ENCODE measurements at regions not wholly inside any gene's neighbourhood (a gene's known extent, or its start where the extent isn't known, plus 50 kb on each side); places are given as distances from the start of the nearest gene placed in this dataset.

GRCh38 chr2:155368934-155369333, 670.4 kb downstream of the KCNJ3 start:
- H3K9ac ChIP-seq (ENCODE audit: low read depth, low read length), result no peak overlapping the region
- WGBS, result no CpG with 5 or more reads among the region's 1 CpG
- no peaks in the 10 kb centered on the region for H3K9me3 ChIP-seq (ENCODE audit: insufficient read depth, low read depth, low read length)
- H3K4me3 ChIP-seq (ENCODE audit: low read length), result no peak overlapping the region
- H3K4me1 ChIP-seq (ENCODE audit: insufficient read depth, low read length), result no peaks in the 10 kb centered on the region
- no peaks in the 10 kb centered on the region for H3K36me3 ChIP-seq (ENCODE audit: insufficient read depth, low read length)
- H3K27ac ChIP-seq (ENCODE audit: low read depth, low read length), result no peak overlapping the region
- H3K27me3 ChIP-seq (ENCODE audit: insufficient read depth, low read length), result no peaks in the 10 kb centered on the region

DNA sequence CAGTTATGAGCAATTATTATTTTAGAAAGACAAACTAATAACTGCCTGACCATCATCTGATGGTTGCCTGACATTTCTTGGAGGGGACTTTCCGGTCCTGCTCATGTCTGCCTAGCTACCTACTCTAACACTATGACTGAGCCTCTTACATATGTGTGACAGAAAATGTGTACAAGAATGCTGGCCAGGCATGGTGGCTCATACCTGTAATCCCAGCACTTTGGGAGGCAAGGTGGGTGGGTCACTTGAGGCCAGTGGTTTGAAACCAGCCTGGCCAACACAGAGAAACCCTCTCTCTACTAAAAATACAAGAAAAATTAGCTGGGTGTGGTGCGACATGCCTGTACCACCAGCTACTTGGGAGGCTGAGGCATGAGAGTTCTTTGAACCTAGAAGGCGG, 666.3 kb downstream of the KCNJ3 start:
- Histone ChIP-seq H3K9ac (ENCODE audit: low read depth, low read length) (no peak overlapping the region), H3K4me3 (ENCODE audit: low read length) (no peak overlapping the region)
- WGBS, result 89% methylated on average over 3 of the region's 3 CpGs

GRCh38 chr2:155363349-155363888, 664.9 kb downstream of the KCNJ3 start:
- Histone ChIP-seq H3K27me3 (ENCODE audit: insufficient read depth, low read length) (no peaks in the 10 kb centered on the region), H3K4me1 (ENCODE audit: insufficient read depth, low read length) (no peaks in the 10 kb centered on the region), H3K9me3 (ENCODE audit: insufficient read depth, low read depth, low read length) (no peaks in the 10 kb centered on the region), H3K36me3 (ENCODE audit: insufficient read depth, low read length) (no peaks in the 10 kb centered on the region), H3K4me3 (ENCODE audit: low read length) (no peak overlapping the region), H3K27ac (ENCODE audit: low read depth, low read length) (no peak overlapping the region), H3K9ac (ENCODE audit: low read depth, low read length) (no peak overlapping the region)
- 95% methylated on average over 8 of the region's 8 CpGs for WGBS

More for the DNA sequence above, 666.3 kb downstream of the KCNJ3 start:
- H3K27me3 ChIP-seq (ENCODE audit: insufficient read depth, low read length), result no peaks in the 10 kb centered on the region
- no peaks in the 10 kb centered on the region for H3K36me3 ChIP-seq (ENCODE audit: insufficient read depth, low read length)
- H3K27ac ChIP-seq (ENCODE audit: low read depth, low read length), result no peak overlapping the region
- no peaks in the 10 kb centered on the region for H3K4me1 ChIP-seq (ENCODE audit: insufficient read depth, low read length)
- no peaks in the 10 kb centered on the region for H3K9me3 ChIP-seq (ENCODE audit: insufficient read depth, low read depth, low read length)

- no peaks in the 10 kb centered on the region for H3K27me3 ChIP-seq (ENCODE audit: insufficient read depth, low read length)
- H3K36me3 ChIP-seq (ENCODE audit: insufficient read depth, low read length), result no peaks in the 10 kb centered on the region
- H3K27ac ChIP-seq (ENCODE audit: low read depth, low read length), result no peak overlapping the region
- no peaks in the 10 kb centered on the region for H3K9me3 ChIP-seq (ENCODE audit: insufficient read depth, low read depth, low read length)
- H3K9ac ChIP-seq (ENCODE audit: low read depth, low read length), result no peak overlapping the region
- 94% methylated on average over 1 of the region's 1 CpG for WGBS
- H3K4me1 ChIP-seq (ENCODE audit: insufficient read depth, low read length), result no peaks in the 10 kb centered on the region
- no peak overlapping the region for H3K4me3 ChIP-seq (ENCODE audit: low read length)
These were observed 658.7 kb downstream of the KCNJ3 start for GRCh38 chr2:155357172-155357571.

GRCh38 chr2:155356250-155356649, 657.8 kb downstream of the KCNJ3 start:
- Histone ChIP-seq H3K9ac (ENCODE audit: low read depth, low read length) (no peak overlapping the region), H3K27me3 (ENCODE audit: insufficient read depth, low read length) (no peaks in the 10 kb centered on the region), H3K36me3 (ENCODE audit: insufficient read depth, low read length) (no peaks in the 10 kb centered on the region), H3K27ac (ENCODE audit: low read depth, low read length) (no peak overlapping the region), H3K4me3 (ENCODE audit: low read length) (no peak overlapping the region), H3K9me3 (ENCODE audit: insufficient read depth, low read depth, low read length) (no peaks in the 10 kb centered on the region), H3K4me1 (ENCODE audit: insufficient read depth, low read length) (no peaks in the 10 kb centered on the region)
- WGBS, result 100% methylated on average over 1 of the region's 1 CpG

GRCh38 chr2:155350783-155351580, 652.5 kb downstream of the KCNJ3 start:
- Histone ChIP-seq H3K9me3 (ENCODE audit: insufficient read depth, low read depth, low read length) (no peaks in the 10 kb centered on the region), H3K4me1 (ENCODE audit: insufficient read depth, low read length) (no peaks in the 10 kb centered on the region), H3K27ac (ENCODE audit: low read depth, low read length) (no peak overlapping the region), H3K27me3 (ENCODE audit: insufficient read depth, low read length) (no peaks in the 10 kb centered on the region), H3K4me3 (ENCODE audit: low read length) (no peak overlapping the region), H3K36me3 (ENCODE audit: insufficient read depth, low read length) (no peaks in the 10 kb centered on the region), H3K9ac (ENCODE audit: low read depth, low read length) (no peak overlapping the region)
- 94% methylated on average over 17 of the region's 17 CpGs for WGBS

GRCh38 chr2:155332016-155332415, 633.5 kb downstream of the KCNJ3 start:
- 91% methylated on average over 2 of the region's 2 CpGs for WGBS
- no peaks in the 10 kb centered on the region for H3K36me3 ChIP-seq (ENCODE audit: insufficient read depth, low read length)
- H3K9me3 ChIP-seq (ENCODE audit: insufficient read depth, low read depth, low read length), result no peaks in the 10 kb centered on the region
- H3K27me3 ChIP-seq (ENCODE audit: insufficient read depth, low read length), result no peaks in the 10 kb centered on the region
- H3K4me3 ChIP-seq (ENCODE audit: low read length), result no peak overlapping the region
- no peaks in the 10 kb centered on the region for H3K4me1 ChIP-seq (ENCODE audit: insufficient read depth, low read length)
- no peak overlapping the region for H3K27ac ChIP-seq (ENCODE audit: low read depth, low read length)
- no peak overlapping the region for H3K9ac ChIP-seq (ENCODE audit: low read depth, low read length)

DNA sequence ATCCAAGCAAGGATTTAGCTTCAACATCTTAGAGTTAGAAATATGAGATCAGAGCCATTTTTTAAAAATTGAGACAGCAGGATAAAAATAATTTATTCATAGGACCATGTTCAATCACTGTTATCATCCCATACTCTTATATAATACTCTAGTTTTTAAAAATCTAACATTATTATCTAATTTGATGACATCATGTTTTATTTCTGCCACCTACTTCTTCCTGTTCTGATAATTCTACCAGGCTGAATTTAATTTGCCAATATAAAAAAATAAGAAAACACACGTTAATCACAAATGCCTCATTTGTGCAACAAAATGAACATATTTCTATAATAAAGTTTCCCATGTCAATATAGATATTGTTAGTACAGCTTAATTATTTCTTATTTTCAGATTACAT, 621.7 kb downstream of the KCNJ3 start:
- Histone ChIP-seq H3K4me3 (ENCODE audit: low read length) (no peak overlapping the region), H3K36me3 (ENCODE audit: insufficient read depth, low read length) (no peaks in the 10 kb centered on the region), H3K9me3 (ENCODE audit: insufficient read depth, low read depth, low read length) (no peaks in the 10 kb centered on the region), H3K27me3 (ENCODE audit: insufficient read depth, low read length) (no peaks in the 10 kb centered on the region), H3K4me1 (ENCODE audit: insufficient read depth, low read length) (no peaks in the 10 kb centered on the region), H3K27ac (ENCODE audit: low read depth, low read length) (no peak overlapping the region), H3K9ac (ENCODE audit: low read depth, low read length) (no peak overlapping the region)
- WGBS, result no CpG with 5 or more reads among the region's 1 CpG

DNA sequence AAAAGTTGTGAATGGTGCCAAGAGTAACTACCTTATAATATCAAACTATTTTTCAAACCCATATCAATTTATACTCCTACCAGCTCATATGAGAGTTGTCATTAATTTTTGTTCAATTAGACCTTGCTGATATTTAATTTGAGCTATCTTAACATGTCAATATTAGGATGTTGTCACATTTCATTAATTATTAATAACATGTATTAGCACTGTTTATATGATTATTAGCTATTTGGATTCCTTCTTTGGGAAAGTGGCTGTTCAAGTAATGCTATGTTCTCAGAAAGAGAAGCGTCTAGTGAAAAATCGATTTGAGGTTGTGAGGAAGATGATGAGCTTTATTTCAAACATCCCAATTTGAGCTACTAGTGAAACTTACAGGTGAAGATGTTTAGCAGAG, 620.2 kb downstream of the KCNJ3 start:
- no peak overlapping the region for H3K4me3 ChIP-seq (ENCODE audit: low read length)
- H3K9ac ChIP-seq (ENCODE audit: low read depth, low read length), result no peak overlapping the region
- 93% methylated on average over 2 of the region's 2 CpGs for WGBS
- H3K27me3 ChIP-seq (ENCODE audit: insufficient read depth, low read length), result no peaks in the 10 kb centered on the region
- H3K36me3 ChIP-seq (ENCODE audit: insufficient read depth, low read length), result no peaks in the 10 kb centered on the region
- H3K4me1 ChIP-seq (ENCODE audit: insufficient read depth, low read length), result no peaks in the 10 kb centered on the region
- no peaks in the 10 kb centered on the region for H3K9me3 ChIP-seq (ENCODE audit: insufficient read depth, low read depth, low read length)
- no peak overlapping the region for H3K27ac ChIP-seq (ENCODE audit: low read depth, low read length)

- no peaks in the 10 kb centered on the region for H3K27me3 ChIP-seq (ENCODE audit: insufficient read depth, low read length)
- H3K27ac ChIP-seq (ENCODE audit: low read depth, low read length), result no peak overlapping the region
- WGBS, result 91% methylated on average over 2 of the region's 2 CpGs
- H3K4me3 ChIP-seq (ENCODE audit: low read length), result no peak overlapping the region
- no peaks in the 10 kb centered on the region for H3K9me3 ChIP-seq (ENCODE audit: insufficient read depth, low read depth, low read length)
- H3K9ac ChIP-seq (ENCODE audit: low read depth, low read length), result no peak overlapping the region
- no peaks in the 10 kb centered on the region for H3K36me3 ChIP-seq (ENCODE audit: insufficient read depth, low read length)
- no peaks in the 10 kb centered on the region for H3K4me1 ChIP-seq (ENCODE audit: insufficient read depth, low read length)
These were observed 617.3 kb downstream of the KCNJ3 start for GRCh38 chr2:155315768-155316167.

DNA sequence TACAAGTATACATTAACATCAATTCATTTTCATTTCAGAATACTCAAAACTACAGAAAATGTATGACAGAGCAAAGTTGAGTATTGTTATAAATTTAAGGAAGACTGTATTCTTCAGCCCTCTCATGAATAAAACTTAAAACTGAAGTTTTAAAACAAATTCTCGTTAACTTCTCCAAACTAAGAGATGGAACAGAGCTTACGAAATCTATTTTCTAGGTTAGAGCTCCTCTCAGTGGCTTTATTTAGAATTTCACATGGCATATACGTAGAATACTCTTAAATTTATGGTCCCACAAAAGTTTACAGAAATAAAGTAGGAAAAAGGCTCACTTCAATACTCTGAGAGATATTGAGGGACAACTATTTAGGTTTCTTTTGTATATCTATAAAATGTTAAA, 612.1 kb downstream of the KCNJ3 start:
- Histone ChIP-seq H3K4me1 (ENCODE audit: insufficient read depth, low read length) (no peaks in the 10 kb centered on the region), H3K27me3 (ENCODE audit: insufficient read depth, low read length) (no peaks in the 10 kb centered on the region), H3K4me3 (ENCODE audit: low read length) (no peak overlapping the region), H3K9ac (ENCODE audit: low read depth, low read length) (no peak overlapping the region), H3K27ac (ENCODE audit: low read depth, low read length) (no peak overlapping the region), H3K9me3 (ENCODE audit: insufficient read depth, low read depth, low read length) (no peaks in the 10 kb centered on the region), H3K36me3 (ENCODE audit: insufficient read depth, low read length) (no peaks in the 10 kb centered on the region)
- WGBS, result 52% methylated on average over 3 of the region's 3 CpGs

Measured in HUES64 (cell line).